Activated T-helper 1 cell treated with anti-CD3 and anti-CD28 coated beads, Interleukin-12 subunit alpha, Interleukin-12 subunit beta, Interleukin-2, Interleukin-4 antibody, amounts not matched to agents 30 ng/mL and 10 ng/mL and 1 ng/mL, durations not matched to agents 14 hours and 24 hours and 36 hours (primary cell): ENCODE measurements at regions not wholly inside any gene's neighbourhood (a gene's known extent, or its start where the extent isn't known, plus 50 kb on each side); places are given as distances from the start of the nearest gene placed in this dataset.

Source experiments
- DNase-seq: peaks from one replicate; pipeline ENCODE4 v3.0.0; 2021; ENCODE audit warnings: low spot score
- H3K27ac Mint-ChIP-seq: one replicate; pipeline ENCODE4 v1.8.0; 2021; ENCODE audit warnings: mild to moderate bottlenecking, mixed read lengths
- H3K27me3 Mint-ChIP-seq: one replicate; pipeline ENCODE4 v1.8.0; 2022; ENCODE audit warnings: mild to moderate bottlenecking, moderate library complexity, mixed read lengths; ENCODE audit not compliant: insufficient read depth
- H3K36me3 Mint-ChIP-seq: one replicate; pipeline ENCODE4 v1.8.0; 2021; ENCODE audit warnings: low read depth, mixed read lengths
- H3K4me1 Mint-ChIP-seq: one replicate; pipeline ENCODE4 v1.8.0; 2021; ENCODE audit warnings: low read depth, mixed read lengths
- H3K4me3 Mint-ChIP-seq: one replicate; pipeline ENCODE4 v1.8.0; 2021; ENCODE audit warnings: mild to moderate bottlenecking, moderate library complexity, mixed read lengths
- H3K9me3 Mint-ChIP-seq: one replicate; pipeline ENCODE4 v1.8.0; 2021; ENCODE audit warnings: mixed read lengths
- intact Hi-C: fragments of 100-400 bp; cut with micrococcal nuclease; formaldehyde crosslinking; loops from one replicate; pipeline ENCODE4 v1.15.1; 2024

GRCh38 chr1:206411321-206411720 is 59.0 kb upstream of the IKBKE start:
- Mint-ChIP-seq H3K36me3 (peaks cover 38% of the 10 kb centered on the region), H3K27ac (no peak overlapping the region), H3K9me3 (no peaks in the 10 kb centered on the region), H3K4me3 (no peak overlapping the region), H3K27me3 (no peaks in the 10 kb centered on the region), H3K4me1 (peaks cover 6% of the 10 kb centered on the region)
- DNase-seq, result no peak
- intact Hi-C loops, result no loop called here

DNA sequence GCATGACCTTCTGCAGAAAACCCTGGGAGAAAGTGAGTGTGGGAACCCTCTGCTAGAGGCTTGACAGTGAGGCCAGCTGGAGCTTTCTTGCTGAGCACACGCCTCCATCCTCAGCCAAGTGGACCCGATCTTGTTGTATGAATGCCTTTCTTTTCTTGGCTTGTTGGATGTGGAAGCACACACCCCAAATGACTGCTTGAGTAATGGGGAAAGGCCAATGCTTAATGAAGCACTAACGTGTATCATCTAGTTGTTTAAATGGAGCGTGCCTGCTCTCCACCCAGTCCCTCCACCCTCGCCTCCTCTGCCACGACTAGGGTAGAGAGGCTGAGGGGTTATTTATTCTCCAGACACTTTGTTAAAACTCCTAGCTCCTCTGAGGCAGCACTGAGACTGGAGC is 54.3 kb upstream of the IKBKE start:
- Mint-ChIP-seq H3K4me1 (peaks cover 28% of the 10 kb centered on the region), H3K36me3 (peaks cover 43% of the 10 kb centered on the region), H3K27me3 (no peaks in the 10 kb centered on the region), H3K9me3 (no peaks in the 10 kb centered on the region), H3K4me3 (no peak overlapping the region), H3K27ac (no peak overlapping the region)
- DNase-seq, result no peak
- intact Hi-C loops, result no loop called here

DNA sequence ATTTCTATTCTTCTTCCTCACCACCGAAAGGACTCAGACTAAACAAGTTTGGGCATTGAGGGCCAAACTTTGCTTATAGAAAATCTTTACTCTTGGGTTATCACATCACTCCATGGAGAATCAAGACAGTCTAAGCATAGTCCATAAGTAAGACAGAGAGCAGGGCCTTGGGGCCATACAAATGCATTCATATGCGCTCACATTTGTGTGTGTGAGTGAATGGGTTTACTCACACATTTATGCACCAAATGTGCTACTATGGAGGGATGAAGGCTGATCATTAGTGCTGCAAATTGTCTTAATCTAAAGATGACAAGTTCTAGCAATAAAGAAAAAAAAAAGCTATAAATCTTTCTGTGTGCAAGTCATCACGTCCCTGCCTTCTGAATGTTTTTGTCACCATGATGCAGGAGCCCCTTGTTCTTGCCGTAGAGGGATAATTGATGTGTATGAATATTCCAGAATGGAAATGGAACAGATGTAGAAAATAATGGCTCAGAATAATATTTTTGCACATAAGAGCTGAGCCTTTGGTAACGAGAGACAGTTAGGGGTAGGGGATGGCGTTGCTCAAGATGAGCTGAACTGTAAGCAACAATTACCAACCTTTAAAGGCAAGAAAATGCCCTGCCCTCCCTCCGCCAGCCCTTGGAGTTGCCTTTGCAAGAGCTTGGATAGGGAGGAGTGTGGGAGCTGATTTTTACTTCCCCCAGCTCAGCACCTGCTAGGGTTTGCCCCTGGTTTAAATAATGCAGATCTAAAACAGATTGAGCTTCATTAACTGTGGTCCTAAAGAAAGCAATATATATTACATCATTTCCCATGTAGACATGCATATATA is 52.3 kb upstream of the IKBKE start:
- intact Hi-C loops, result no loop called here
- DNase-seq, result no peak
- H3K9me3 Mint-ChIP-seq, result no peaks in the 10 kb centered on the region
- no peak overlapping the region for H3K27ac Mint-ChIP-seq
- no peak overlapping the region for H3K4me3 Mint-ChIP-seq
- H3K36me3 Mint-ChIP-seq, result peaks cover 39% of the 10 kb centered on the region
- H3K4me1 Mint-ChIP-seq, result peaks cover 32% of the 10 kb centered on the region
- H3K27me3 Mint-ChIP-seq, result no peaks in the 10 kb centered on the region

DNA sequence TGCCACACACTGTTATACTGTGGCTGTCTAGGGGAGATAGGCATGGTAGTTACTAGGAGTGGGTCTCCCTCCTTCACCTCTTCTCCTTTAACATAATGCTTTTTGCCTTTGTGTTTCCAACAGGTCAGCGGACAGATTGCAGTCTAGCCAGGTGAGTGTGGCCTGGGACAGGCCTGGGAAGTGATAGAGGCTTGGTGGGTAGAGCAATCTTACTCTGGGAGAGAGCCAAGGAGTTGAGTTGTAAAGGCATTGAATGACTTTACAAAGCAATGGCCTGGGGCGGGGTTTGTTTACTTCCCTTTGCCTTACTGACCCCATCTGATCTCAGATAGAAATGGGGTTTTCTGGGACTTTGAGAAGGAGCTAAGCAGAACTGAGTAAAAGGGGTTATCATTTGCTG is 51.0 kb upstream of the IKBKE start:
- DNase-seq, result no peak
- no peaks in the 10 kb centered on the region for H3K27me3 Mint-ChIP-seq
- H3K27ac Mint-ChIP-seq, result peak overlapping the region; percentile 5
- H3K4me1 Mint-ChIP-seq, result peaks cover 36% of the 10 kb centered on the region
- intact Hi-C loops, result no loop called here
- no peaks in the 10 kb centered on the region for H3K9me3 Mint-ChIP-seq
- peaks cover 41% of the 10 kb centered on the region for H3K36me3 Mint-ChIP-seq
- no peak overlapping the region for H3K4me3 Mint-ChIP-seq

DNA sequence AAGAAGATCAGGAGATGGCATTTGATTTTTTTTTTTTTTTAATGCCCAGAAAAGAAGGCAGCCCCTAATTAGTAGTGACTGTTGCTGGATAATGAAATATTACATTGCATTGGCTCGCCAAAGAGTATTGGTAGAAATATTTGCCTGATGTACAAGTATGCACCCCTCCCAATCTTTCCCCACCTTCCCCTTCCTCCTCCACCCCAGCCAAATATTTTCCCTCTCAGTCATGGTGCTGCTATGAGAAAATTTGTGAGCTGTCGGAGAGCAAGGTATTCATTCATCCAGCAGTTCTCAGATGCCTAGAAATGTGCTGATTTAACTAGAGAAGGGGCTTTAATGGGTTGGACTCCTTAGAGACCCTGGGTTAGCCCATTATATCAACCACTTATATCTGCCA is 50.5 kb upstream of the IKBKE start:
- Mint-ChIP-seq H3K27me3 (no peaks in the 10 kb centered on the region), H3K4me1 (peaks cover 36% of the 10 kb centered on the region), H3K27ac (no peak overlapping the region), H3K4me3 (no peak overlapping the region), H3K36me3 (peaks cover 37% of the 10 kb centered on the region), H3K9me3 (no peaks in the 10 kb centered on the region)
- DNase-seq, result no peak
- intact Hi-C loops, result no loop called here

DNA sequence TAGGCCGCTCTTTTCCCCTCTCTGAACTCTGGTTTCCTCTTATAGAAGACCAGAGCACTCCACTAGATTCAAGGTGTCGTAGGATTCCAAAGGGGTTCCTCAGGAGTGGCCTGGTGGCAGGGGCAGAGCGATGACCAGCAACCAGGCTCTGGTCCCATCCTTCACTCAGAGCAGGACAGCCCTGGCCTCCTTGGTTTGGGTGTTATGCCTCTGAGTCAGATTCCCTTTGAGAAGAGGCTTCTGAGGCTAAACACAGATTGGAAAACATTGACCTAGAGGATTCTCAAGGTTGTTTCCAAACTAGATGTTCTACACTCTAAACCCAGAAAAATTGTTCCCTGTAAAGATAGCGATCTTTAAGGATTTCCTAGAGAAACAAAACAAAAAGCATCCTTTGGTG is 49.8 kb upstream of the IKBKE start:
- no peak for DNase-seq
- Mint-ChIP-seq H3K27me3 (no peaks in the 10 kb centered on the region), H3K9me3 (no peaks in the 10 kb centered on the region), H3K4me1 (peaks cover 36% of the 10 kb centered on the region), H3K27ac (no peak overlapping the region), H3K36me3 (peaks cover 33% of the 10 kb centered on the region), H3K4me3 (no peak overlapping the region)
- intact Hi-C loops, result no loop called here
